Fibroblast of villous mesenchyme (primary cell): ENCODE measurements at regions not wholly inside any gene's neighbourhood (a gene's known extent, or its start where the extent isn't known, plus 50 kb on each side); places are given as distances from the start of the nearest gene placed in this dataset.
"Not testable (repeated sequence)": the region's sequence is repeated elsewhere in the genome, so short reads cannot be mapped to it uniquely, and the experiment has no call there.

Experiments
- DNase-seq: peaks from one replicate; pipeline ENCODE4 v3.0.0-alpha.2; 2010; ENCODE audit warnings: low read depth
- H3K4me3 ChIP-seq: 2 replicates; pipeline ENCODE4 v1.5.1; 2011; ENCODE audit warnings: low read depth, mild to moderate bottlenecking, low read length

GRCh38 chr10:87416892-87417291 is 59.3 kb downstream of the NUTM2D start:
- DNase-seq, H3K4me3 ChIP-seq: not testable (repeated sequence)

GRCh38 chr10:87422641-87423040 is 65.1 kb downstream of the NUTM2D start:
- DNase-seq, H3K4me3 ChIP-seq: not testable (repeated sequence)

- DNase-seq, H3K4me3 ChIP-seq: not testable (repeated sequence)
Measured at GRCh38 chr10:87424697-87425373, 67.3 kb downstream of the NUTM2D start.

- not testable (repeated sequence) for H3K4me3 ChIP-seq, DNase-seq
Measured at GRCh38 chr10:87433836-87434235, 70.9 kb upstream of the MINPP1 start.

- DNase-seq, H3K4me3 ChIP-seq: not testable (repeated sequence)
Measured at GRCh38 chr10:87435295-87435826, 69.3 kb upstream of the MINPP1 start.

- DNase-seq, H3K4me3 ChIP-seq: not testable (repeated sequence)
Measured at GRCh38 chr10:87436104-87436503, 68.6 kb upstream of the MINPP1 start.

- peak; percentile 28 for DNase-seq
Measured at GRCh38 chr10:87437450-87437849, 67.2 kb upstream of the MINPP1 start.

More at GRCh38 chr10:87437450-87437849, 67.2 kb upstream of the MINPP1 start:
- H3K4me3 ChIP-seq, result not testable (repeated sequence)
